WTC11 (cell line): ENCODE measurements at regions not wholly inside any gene's neighbourhood (a gene's known extent, or its start where the extent isn't known, plus 50 kb on each side); places are given as distances from the start of the nearest gene placed in this dataset.
"Not testable (repeated sequence)": the region's sequence is repeated elsewhere in the genome, so short reads cannot be mapped to it uniquely, and the experiment has no call there.

Source experiments
- CREB1 ChIP-seq: sonication (generic); formaldehyde crosslinking; IDR thresholded peaks from 2 replicates; pipeline ENCODE4 v1.8.0; 2023; ENCODE audit warnings: mild to moderate bottlenecking, missing genetic modification reagents
- ETV6 ChIP-seq: sonication (generic); formaldehyde crosslinking; IDR thresholded peaks from 2 replicates; pipeline ENCODE4 v1.8.1; 2022; ENCODE audit warnings: mild to moderate bottlenecking, missing genetic modification reagents
- GTF2I ChIP-seq: fragments of 250-450 bp; sonication (Bioruptor Pico); conservative IDR thresholded peaks from 2 replicates; pipeline ENCODE4 v1.4.0; 2021; ENCODE audit warnings: mild to moderate bottlenecking
- NR2C2 ChIP-seq: sonication (generic); formaldehyde crosslinking; IDR thresholded peaks from 2 replicates; pipeline ENCODE4 v1.8.0; 2022; ENCODE audit warnings: mild to moderate bottlenecking, missing genetic modification reagents
- NR3C1 ChIP-seq: sonication (generic); formaldehyde crosslinking; conservative IDR thresholded peaks from 2 replicates; pipeline ENCODE4 v1.8.1; 2023; ENCODE audit warnings: low read depth, mild to moderate bottlenecking, missing genetic modification reagents
- TEAD1 ChIP-seq: sonication (generic); formaldehyde crosslinking; IDR thresholded peaks from 2 replicates; pipeline ENCODE4 v1.8.0; 2022; ENCODE audit warnings: mild to moderate bottlenecking, missing genetic modification reagents
- TF ChIP-seq, protein P1 (sequence below): fragments of 200-600 bp; IDR thresholded peaks from 2 replicates; pipeline ENCODE4 v1.8.0; 2022; ENCODE audit warnings: antibody characterized with exemption
- TF ChIP-seq, protein P2 (sequence below): fragments of 250-450 bp; sonication (Bioruptor Pico); IDR thresholded peaks from 2 replicates; pipeline ENCODE4 v1.9.0; 2021; ENCODE audit warnings: mild to moderate bottlenecking
- TF ChIP-seq, protein P3 (sequence below): sonication (generic); formaldehyde crosslinking; IDR thresholded peaks from 2 replicates; pipeline ENCODE4 v1.8.1; 2023; ENCODE audit warnings: mild to moderate bottlenecking, missing genetic modification reagents, moderate library complexity
- TF ChIP-seq, protein P4 (sequence below): sonication (generic); formaldehyde crosslinking; IDR thresholded peaks from 2 replicates; pipeline ENCODE4 v1.8.1; 2023; ENCODE audit warnings: mild to moderate bottlenecking, missing genetic modification reagents, borderline replicate concordance
- TF ChIP-seq, protein P5 (sequence below): sonication (generic); formaldehyde crosslinking; conservative IDR thresholded peaks from 2 replicates; pipeline ENCODE4 v1.8.1; 2023; ENCODE audit warnings: mild to moderate bottlenecking, low read depth, missing genetic modification reagents, moderate library complexity
- TF ChIP-seq, protein P6 (sequence below): fragments of 250-450 bp; sonication (Bioruptor Pico); IDR thresholded peaks from 2 replicates; pipeline ENCODE4 v2.1.2; 2022; ENCODE audit warnings: mild to moderate bottlenecking, moderate library complexity
- TF ChIP-seq, protein P7 (sequence below): sonication (generic); formaldehyde crosslinking; IDR thresholded peaks from 2 replicates; pipeline ENCODE4 v1.8.0; 2022; ENCODE audit warnings: missing genetic modification reagents

DNA sequence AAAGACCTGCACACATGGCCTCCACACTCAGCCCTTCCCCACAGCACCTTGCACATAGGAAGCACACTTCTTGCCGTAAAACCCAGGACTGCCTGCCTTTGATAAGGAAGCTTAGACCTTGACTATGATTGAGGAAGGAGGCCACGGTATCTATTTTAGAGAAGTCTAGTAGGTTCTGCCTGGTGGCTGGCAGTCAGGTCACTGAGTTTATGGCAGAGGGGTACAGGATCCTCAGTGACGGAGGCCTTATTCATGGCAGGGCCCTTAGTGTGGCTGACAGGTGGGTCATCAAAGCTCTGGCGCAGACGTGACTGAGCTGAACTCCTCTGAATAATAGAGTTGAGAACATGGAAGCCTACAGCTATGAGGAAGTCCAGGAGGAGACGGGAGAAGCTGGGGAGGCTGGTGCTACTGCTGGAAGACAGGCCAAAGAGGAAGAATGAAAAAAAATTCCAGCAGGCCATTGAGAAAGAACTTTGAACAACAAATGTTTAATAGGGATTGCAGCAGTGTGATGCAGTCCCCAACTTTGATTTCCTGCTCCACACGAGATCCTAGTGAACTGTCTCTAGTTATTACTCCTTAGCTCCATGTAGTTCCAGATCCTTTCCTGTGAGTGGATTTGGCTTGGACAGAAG, 142.8 kb downstream of the BCL2L11 start:
- not testable (repeated sequence) for TF ChIP-seq ETV6 (CRISPR knock-in tag); CREB1; TEAD1 (CRISPR knock-in tag); NR3C1 (CRISPR knock-in tag); GTF2I (CRISPR knock-in tag); NR2C2
- TF ChIP-seq, protein P1, sequence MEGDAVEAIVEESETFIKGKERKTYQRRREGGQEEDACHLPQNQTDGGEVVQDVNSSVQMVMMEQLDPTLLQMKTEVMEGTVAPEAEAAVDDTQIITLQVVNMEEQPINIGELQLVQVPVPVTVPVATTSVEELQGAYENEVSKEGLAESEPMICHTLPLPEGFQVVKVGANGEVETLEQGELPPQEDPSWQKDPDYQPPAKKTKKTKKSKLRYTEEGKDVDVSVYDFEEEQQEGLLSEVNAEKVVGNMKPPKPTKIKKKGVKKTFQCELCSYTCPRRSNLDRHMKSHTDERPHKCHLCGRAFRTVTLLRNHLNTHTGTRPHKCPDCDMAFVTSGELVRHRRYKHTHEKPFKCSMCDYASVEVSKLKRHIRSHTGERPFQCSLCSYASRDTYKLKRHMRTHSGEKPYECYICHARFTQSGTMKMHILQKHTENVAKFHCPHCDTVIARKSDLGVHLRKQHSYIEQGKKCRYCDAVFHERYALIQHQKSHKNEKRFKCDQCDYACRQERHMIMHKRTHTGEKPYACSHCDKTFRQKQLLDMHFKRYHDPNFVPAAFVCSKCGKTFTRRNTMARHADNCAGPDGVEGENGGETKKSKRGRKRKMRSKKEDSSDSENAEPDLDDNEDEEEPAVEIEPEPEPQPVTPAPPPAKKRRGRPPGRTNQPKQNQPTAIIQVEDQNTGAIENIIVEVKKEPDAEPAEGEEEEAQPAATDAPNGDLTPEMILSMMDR: not testable (repeated sequence)
- TF ChIP-seq, protein P2, sequence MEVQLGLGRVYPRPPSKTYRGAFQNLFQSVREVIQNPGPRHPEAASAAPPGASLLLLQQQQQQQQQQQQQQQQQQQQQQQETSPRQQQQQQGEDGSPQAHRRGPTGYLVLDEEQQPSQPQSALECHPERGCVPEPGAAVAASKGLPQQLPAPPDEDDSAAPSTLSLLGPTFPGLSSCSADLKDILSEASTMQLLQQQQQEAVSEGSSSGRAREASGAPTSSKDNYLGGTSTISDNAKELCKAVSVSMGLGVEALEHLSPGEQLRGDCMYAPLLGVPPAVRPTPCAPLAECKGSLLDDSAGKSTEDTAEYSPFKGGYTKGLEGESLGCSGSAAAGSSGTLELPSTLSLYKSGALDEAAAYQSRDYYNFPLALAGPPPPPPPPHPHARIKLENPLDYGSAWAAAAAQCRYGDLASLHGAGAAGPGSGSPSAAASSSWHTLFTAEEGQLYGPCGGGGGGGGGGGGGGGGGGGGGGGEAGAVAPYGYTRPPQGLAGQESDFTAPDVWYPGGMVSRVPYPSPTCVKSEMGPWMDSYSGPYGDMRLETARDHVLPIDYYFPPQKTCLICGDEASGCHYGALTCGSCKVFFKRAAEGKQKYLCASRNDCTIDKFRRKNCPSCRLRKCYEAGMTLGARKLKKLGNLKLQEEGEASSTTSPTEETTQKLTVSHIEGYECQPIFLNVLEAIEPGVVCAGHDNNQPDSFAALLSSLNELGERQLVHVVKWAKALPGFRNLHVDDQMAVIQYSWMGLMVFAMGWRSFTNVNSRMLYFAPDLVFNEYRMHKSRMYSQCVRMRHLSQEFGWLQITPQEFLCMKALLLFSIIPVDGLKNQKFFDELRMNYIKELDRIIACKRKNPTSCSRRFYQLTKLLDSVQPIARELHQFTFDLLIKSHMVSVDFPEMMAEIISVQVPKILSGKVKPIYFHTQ (CRISPR knock-in tag): not testable (repeated sequence)
- TF ChIP-seq, protein P3, sequence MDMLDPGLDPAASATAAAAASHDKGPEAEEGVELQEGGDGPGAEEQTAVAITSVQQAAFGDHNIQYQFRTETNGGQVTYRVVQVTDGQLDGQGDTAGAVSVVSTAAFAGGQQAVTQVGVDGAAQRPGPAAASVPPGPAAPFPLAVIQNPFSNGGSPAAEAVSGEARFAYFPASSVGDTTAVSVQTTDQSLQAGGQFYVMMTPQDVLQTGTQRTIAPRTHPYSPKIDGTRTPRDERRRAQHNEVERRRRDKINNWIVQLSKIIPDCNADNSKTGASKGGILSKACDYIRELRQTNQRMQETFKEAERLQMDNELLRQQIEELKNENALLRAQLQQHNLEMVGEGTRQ (CRISPR knock-in tag): not testable (repeated sequence)
- TF ChIP-seq, protein P4, sequence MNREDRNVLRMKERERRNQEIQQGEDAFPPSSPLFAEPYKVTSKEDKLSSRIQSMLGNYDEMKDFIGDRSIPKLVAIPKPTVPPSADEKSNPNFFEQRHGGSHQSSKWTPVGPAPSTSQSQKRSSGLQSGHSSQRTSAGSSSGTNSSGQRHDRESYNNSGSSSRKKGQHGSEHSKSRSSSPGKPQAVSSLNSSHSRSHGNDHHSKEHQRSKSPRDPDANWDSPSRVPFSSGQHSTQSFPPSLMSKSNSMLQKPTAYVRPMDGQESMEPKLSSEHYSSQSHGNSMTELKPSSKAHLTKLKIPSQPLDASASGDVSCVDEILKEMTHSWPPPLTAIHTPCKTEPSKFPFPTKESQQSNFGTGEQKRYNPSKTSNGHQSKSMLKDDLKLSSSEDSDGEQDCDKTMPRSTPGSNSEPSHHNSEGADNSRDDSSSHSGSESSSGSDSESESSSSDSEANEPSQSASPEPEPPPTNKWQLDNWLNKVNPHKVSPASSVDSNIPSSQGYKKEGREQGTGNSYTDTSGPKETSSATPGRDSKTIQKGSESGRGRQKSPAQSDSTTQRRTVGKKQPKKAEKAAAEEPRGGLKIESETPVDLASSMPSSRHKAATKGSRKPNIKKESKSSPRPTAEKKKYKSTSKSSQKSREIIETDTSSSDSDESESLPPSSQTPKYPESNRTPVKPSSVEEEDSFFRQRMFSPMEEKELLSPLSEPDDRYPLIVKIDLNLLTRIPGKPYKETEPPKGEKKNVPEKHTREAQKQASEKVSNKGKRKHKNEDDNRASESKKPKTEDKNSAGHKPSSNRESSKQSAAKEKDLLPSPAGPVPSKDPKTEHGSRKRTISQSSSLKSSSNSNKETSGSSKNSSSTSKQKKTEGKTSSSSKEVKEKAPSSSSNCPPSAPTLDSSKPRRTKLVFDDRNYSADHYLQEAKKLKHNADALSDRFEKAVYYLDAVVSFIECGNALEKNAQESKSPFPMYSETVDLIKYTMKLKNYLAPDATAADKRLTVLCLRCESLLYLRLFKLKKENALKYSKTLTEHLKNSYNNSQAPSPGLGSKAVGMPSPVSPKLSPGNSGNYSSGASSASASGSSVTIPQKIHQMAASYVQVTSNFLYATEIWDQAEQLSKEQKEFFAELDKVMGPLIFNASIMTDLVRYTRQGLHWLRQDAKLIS (CRISPR knock-in tag): not testable (repeated sequence)
- TF ChIP-seq, protein P5, sequence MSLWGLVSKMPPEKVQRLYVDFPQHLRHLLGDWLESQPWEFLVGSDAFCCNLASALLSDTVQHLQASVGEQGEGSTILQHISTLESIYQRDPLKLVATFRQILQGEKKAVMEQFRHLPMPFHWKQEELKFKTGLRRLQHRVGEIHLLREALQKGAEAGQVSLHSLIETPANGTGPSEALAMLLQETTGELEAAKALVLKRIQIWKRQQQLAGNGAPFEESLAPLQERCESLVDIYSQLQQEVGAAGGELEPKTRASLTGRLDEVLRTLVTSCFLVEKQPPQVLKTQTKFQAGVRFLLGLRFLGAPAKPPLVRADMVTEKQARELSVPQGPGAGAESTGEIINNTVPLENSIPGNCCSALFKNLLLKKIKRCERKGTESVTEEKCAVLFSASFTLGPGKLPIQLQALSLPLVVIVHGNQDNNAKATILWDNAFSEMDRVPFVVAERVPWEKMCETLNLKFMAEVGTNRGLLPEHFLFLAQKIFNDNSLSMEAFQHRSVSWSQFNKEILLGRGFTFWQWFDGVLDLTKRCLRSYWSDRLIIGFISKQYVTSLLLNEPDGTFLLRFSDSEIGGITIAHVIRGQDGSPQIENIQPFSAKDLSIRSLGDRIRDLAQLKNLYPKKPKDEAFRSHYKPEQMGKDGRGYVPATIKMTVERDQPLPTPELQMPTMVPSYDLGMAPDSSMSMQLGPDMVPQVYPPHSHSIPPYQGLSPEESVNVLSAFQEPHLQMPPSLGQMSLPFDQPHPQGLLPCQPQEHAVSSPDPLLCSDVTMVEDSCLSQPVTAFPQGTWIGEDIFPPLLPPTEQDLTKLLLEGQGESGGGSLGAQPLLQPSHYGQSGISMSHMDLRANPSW: not testable (repeated sequence)
- TF ChIP-seq, protein P6, sequence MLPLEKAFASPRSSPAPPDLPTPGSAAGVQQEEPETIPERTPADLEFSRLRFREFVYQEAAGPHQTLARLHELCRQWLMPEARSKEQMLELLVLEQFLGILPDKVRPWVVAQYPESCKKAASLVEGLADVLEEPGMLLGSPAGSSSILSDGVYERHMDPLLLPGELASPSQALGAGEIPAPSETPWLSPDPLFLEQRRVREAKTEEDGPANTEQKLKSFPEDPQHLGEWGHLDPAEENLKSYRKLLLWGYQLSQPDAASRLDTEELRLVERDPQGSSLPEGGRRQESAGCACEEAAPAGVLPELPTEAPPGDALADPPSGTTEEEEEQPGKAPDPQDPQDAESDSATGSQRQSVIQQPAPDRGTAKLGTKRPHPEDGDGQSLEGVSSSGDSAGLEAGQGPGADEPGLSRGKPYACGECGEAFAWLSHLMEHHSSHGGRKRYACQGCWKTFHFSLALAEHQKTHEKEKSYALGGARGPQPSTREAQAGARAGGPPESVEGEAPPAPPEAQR: not testable (repeated sequence)
- TF ChIP-seq, protein P7, sequence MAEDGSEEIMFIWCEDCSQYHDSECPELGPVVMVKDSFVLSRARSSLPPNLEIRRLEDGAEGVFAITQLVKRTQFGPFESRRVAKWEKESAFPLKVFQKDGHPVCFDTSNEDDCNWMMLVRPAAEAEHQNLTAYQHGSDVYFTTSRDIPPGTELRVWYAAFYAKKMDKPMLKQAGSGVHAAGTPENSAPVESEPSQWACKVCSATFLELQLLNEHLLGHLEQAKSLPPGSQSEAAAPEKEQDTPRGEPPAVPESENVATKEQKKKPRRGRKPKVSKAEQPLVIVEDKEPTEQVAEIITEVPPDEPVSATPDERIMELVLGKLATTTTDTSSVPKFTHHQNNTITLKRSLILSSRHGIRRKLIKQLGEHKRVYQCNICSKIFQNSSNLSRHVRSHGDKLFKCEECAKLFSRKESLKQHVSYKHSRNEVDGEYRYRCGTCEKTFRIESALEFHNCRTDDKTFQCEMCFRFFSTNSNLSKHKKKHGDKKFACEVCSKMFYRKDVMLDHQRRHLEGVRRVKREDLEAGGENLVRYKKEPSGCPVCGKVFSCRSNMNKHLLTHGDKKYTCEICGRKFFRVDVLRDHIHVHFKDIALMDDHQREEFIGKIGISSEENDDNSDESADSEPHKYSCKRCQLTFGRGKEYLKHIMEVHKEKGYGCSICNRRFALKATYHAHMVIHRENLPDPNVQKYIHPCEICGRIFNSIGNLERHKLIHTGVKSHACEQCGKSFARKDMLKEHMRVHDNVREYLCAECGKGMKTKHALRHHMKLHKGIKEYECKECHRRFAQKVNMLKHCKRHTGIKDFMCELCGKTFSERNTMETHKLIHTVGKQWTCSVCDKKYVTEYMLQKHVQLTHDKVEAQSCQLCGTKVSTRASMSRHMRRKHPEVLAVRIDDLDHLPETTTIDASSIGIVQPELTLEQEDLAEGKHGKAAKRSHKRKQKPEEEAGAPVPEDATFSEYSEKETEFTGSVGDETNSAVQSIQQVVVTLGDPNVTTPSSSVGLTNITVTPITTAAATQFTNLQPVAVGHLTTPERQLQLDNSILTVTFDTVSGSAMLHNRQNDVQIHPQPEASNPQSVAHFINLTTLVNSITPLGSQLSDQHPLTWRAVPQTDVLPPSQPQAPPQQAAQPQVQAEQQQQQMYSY (CRISPR knock-in tag): not testable (repeated sequence)
